Kidney (tissue), 13 donors: ENCODE measurements at regions not wholly inside any gene's neighbourhood (a gene's known extent, or its start where the extent isn't known, plus 50 kb on each side); places are given as distances from the start of the nearest gene placed in this dataset.

Experiments used
- DNase-seq, 5 donors: peaks; one replicate each; pipeline ENCODE4 v3.0.0-alpha.2; 2013 to 2020
- FAIRE-seq: peaks from 2 replicates; lab custom pipeline; 2012; peaks lifted over from hg19 to GRCh38; lab: Jason Lieb, UNC
- H3K27ac ChIP-seq, 2 donors: one replicate each; pipeline ENCODE4 v1.7.0; 2013; ENCODE audit warnings: low read depth in 2 of 2, low read length in 2 of 2, inconsistent platforms in 1 of 2
- H3K27me3 ChIP-seq: one replicate; pipeline ENCODE4 v1.7.1; 2013; ENCODE audit warnings: low read length, inconsistent platforms; ENCODE audit not compliant: control insufficient read depth, insufficient read depth
- H3K36me3 ChIP-seq, 3 donors: one replicate each; pipeline versions ENCODE4 v1.7.0 to v1.7.1; 2013; ENCODE audit warnings: low read length in 3 of 3, control low read depth in 1 of 3, inconsistent platforms in 1 of 3; ENCODE audit not compliant: insufficient read depth in 3 of 3, control insufficient read depth in 2 of 3
- H3K4me1 ChIP-seq, 3 donors: one replicate each; pipeline versions ENCODE4 v1.7.0 to v1.7.1; 2013; ENCODE audit warnings: low read length in 3 of 3, inconsistent platforms in 1 of 3, low read depth in 1 of 3; ENCODE audit not compliant: control insufficient read depth in 2 of 3, insufficient read depth in 2 of 3
- H3K4me3 ChIP-seq, 3 donors: one replicate each; pipeline versions ENCODE4 v1.7.0 to v1.8.1; 2013; ENCODE audit warnings: low read length in 3 of 3, control low read depth in 1 of 3, inconsistent platforms in 1 of 3
- H3K9ac ChIP-seq, 3 donors: one replicate each; pipeline versions ENCODE4 v1.7.0 to v1.7.1; 2013; ENCODE audit warnings: low read length in 3 of 3, control low read depth in 1 of 3, inconsistent platforms in 1 of 3
- H3K9me3 ChIP-seq, 3 donors: one replicate each; pipeline versions ENCODE4 v1.7.0 to v1.7.1; 2013; ENCODE audit warnings: low read length in 3 of 3, control low read depth in 1 of 3, inconsistent platforms in 1 of 3; ENCODE audit not compliant: control insufficient read depth in 2 of 3, insufficient read depth in 1 of 3
- intact Hi-C: fragments of 100-400 bp; cut with DNase I; formaldehyde crosslinking; loops from one replicate; pipeline ENCODE4 v1.11.1; 2022
- TF ChIP-seq, protein P1 (sequence below): IDR thresholded peaks from 3 replicates; pipeline ENCODE4 v1.5.1; 2012; ENCODE audit warnings: mild to moderate bottlenecking, moderate library complexity, borderline replicate concordance; ENCODE audit not compliant: insufficient read depth; ENCODE audit errors: extremely low read depth
- donor health status: control.
- donor health status: control.
- donor health status: control.
- donor health status: control.
- donor health status: control.
- donor health status: DM: yes; HTN: yes; CAD: no.
- donor health status: Normal renal cell carcinoma (clear cell type).

DNA sequence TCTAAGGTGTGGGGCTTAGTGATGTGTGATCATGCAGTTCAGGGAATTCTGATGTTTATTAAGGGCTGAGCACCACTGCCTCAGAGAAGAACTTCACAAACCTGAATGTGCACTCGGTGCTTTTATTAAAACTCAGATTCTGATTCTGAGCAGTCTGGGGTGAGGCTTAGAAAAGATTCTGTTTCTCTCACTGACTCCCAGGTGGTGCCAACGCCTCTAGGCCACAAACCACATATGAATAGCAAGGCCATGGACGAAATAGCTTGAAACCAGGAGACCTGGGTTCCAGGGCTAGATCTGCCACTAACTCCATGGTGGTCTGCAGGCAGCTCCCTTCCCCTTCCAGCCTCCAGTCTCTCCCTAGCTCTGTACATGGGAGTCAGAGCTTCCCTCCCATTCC, 169.1 kb downstream of the HS3ST3B1 start:
- DNase-seq (no peak), FAIRE-seq (no peak)
- Histone ChIP-seq H3K9me3 (no peaks in the 10 kb centered on the region), H3K27me3 (no peaks in the 10 kb centered on the region), H3K4me3 (no peak overlapping the region), H3K9ac (no peak overlapping the region), H3K27ac (no peak overlapping the region), H3K4me1 (no peaks in the 10 kb centered on the region), H3K36me3 (no peaks in the 10 kb centered on the region)
- intact Hi-C loops = no loop called here
- TF ChIP-seq, protein P1, sequence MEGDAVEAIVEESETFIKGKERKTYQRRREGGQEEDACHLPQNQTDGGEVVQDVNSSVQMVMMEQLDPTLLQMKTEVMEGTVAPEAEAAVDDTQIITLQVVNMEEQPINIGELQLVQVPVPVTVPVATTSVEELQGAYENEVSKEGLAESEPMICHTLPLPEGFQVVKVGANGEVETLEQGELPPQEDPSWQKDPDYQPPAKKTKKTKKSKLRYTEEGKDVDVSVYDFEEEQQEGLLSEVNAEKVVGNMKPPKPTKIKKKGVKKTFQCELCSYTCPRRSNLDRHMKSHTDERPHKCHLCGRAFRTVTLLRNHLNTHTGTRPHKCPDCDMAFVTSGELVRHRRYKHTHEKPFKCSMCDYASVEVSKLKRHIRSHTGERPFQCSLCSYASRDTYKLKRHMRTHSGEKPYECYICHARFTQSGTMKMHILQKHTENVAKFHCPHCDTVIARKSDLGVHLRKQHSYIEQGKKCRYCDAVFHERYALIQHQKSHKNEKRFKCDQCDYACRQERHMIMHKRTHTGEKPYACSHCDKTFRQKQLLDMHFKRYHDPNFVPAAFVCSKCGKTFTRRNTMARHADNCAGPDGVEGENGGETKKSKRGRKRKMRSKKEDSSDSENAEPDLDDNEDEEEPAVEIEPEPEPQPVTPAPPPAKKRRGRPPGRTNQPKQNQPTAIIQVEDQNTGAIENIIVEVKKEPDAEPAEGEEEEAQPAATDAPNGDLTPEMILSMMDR = no peak

DNA sequence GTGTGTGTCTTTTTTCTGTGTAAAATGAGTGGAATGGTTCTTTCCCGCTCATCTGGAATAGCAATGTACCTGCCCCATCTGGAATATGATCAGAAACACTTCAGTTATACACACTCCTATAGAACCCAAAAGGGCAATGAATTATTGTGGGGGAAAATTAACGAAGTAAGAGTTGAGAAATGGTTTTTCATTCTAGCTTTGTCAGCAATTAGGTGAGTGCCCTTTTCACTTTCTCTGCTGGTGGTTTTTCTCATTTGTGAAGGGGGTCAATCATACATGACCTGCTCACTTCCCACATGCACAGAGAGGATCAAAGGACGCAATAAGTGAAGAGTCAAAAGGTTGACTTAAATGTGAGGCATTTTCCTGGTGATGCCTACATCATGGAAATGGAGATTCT, 168.0 kb downstream of the HS3ST3B1 start:
- TF ChIP-seq, protein P1 = no peak
- Histone ChIP-seq H3K36me3 (no peaks in the 10 kb centered on the region), H3K27ac (no peak overlapping the region), H3K4me3 (no peak overlapping the region), H3K4me1 (peaks cover 0 to 4% (median 2%) of the 10 kb centered on the region in 3 donors), H3K9me3 (no peaks in the 10 kb centered on the region), H3K9ac (no peak overlapping the region), H3K27me3 (no peaks in the 10 kb centered on the region)
- no peak for FAIRE-seq
- intact Hi-C loops = no loop called here
- DNase-seq = no peak

DNA sequence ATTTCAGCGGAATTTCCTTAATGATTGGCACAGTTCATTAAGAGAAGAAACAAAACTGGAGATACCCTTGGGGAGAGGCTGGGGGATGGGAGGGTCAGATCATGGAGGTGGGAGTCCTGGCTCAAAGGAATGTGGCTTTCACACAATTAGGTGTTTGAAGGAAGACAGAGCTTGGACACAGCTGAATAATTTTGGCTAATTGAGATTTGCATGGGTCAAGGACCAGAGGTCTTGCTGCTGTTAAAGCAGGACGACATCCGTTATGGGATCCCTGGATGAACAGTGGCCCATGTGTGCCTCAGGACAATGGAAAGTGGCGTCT, 160.3 kb downstream of the HS3ST3B1 start:
- FAIRE-seq (no peak), DNase-seq (peak in 4 of 5 donors; percentile 61 to 88 (median 72))
- no peaks in the 10 kb centered on the region for H3K9me3 ChIP-seq
- H3K27ac ChIP-seq = no peak overlapping the region
- no peak overlapping the region for H3K4me3 ChIP-seq
- TF ChIP-seq, protein P1 = no peak
- H3K36me3 ChIP-seq = no peaks in the 10 kb centered on the region
- intact Hi-C loops = no loop called here
- peaks cover 0 to 4% (median 2%) of the 10 kb centered on the region in 3 donors for H3K4me1 ChIP-seq
- no peak overlapping the region for H3K9ac ChIP-seq
- no peaks in the 10 kb centered on the region for H3K27me3 ChIP-seq
